Nephron (organoid): ENCODE measurements at regions not wholly inside any gene's neighbourhood (a gene's known extent, or its start where the extent isn't known, plus 50 kb on each side); places are given as distances from the start of the nearest gene placed in this dataset.

Experiments used
- H3K27ac Mint-ChIP-seq, 3 experiments: 2 replicates each; pipeline ENCODE4 v1.8.0; 2020; ENCODE audit warnings: mixed read lengths in 3 of 3, mild to moderate bottlenecking in 2 of 3, moderate library complexity in 1 of 3
- H3K27me3 Mint-ChIP-seq: 2 replicates; pipeline ENCODE4 v1.8.0; 2021; ENCODE audit warnings: low read depth, mild to moderate bottlenecking, moderate library complexity, mixed read lengths
- H3K36me3 Mint-ChIP-seq: 2 replicates; pipeline ENCODE4 v1.8.0; 2020; ENCODE audit warnings: low read depth, mixed read lengths
- H3K4me1 Mint-ChIP-seq: 2 replicates; pipeline ENCODE4 v1.8.0; 2020; ENCODE audit warnings: mixed read lengths
- H3K4me3 Mint-ChIP-seq, 3 experiments: 2 replicates each; pipeline ENCODE4 v1.8.0; 2020; ENCODE audit warnings: mild to moderate bottlenecking in 3 of 3, mixed read lengths in 3 of 3, moderate library complexity in 2 of 3
- H3K9me3 Mint-ChIP-seq: 2 replicates; pipeline ENCODE4 v1.8.0; 2020; ENCODE audit warnings: mixed read lengths
- CTCF ChIP-seq, 3 experiments: fragments of 200-600 bp; sonication (generic); IDR thresholded peaks; one replicate each; pipeline ENCODE4 v1.5.0; 2021; ENCODE audit warnings: antibody characterized with exemption in 3 of 3; ENCODE audit not compliant: unreplicated experiment in 3 of 3

GRCh38 chr2:82254728-82255127, 1950.2 kb upstream of the LRRTM1 start:
- Mint-ChIP-seq H3K4me1 (peaks cover 8% of the 10 kb centered on the region), H3K4me3 (no peak overlapping the region), H3K36me3 (no peaks in the 10 kb centered on the region), H3K9me3 (peaks cover 37% of the 10 kb centered on the region), H3K27me3 (no peaks in the 10 kb centered on the region), H3K27ac (no peak overlapping the region)
- no peak for TF ChIP-seq CTCF (IDR thresholded peaks at IDR 0.05; ENCODE audit: unreplicated experiment in 3 of 3)

- Mint-ChIP-seq H3K36me3 (no peaks in the 10 kb centered on the region), H3K27me3 (no peaks in the 10 kb centered on the region), H3K9me3 (peaks cover 6% of the 10 kb centered on the region), H3K4me3 (no peak overlapping the region), H3K27ac (no peak overlapping the region), H3K4me1 (no peaks in the 10 kb centered on the region)
- no peak for TF ChIP-seq CTCF (IDR thresholded peaks at IDR 0.05; ENCODE audit: unreplicated experiment in 3 of 3)
These were observed 1941.7 kb upstream of the LRRTM1 start for GRCh38 chr2:82246220-82246775.

- H3K4me1 Mint-ChIP-seq, result no peaks in the 10 kb centered on the region
- no peak overlapping the region for H3K4me3 Mint-ChIP-seq
- no peaks in the 10 kb centered on the region for H3K36me3 Mint-ChIP-seq
- H3K27me3 Mint-ChIP-seq, result no peaks in the 10 kb centered on the region
- TF ChIP-seq CTCF (IDR thresholded peaks at IDR 0.05; ENCODE audit: unreplicated experiment in 3 of 3), result no peak
- peaks cover 7% of the 10 kb centered on the region for H3K9me3 Mint-ChIP-seq
- no peak overlapping the region for H3K27ac Mint-ChIP-seq
These were observed 1934.6 kb upstream of the LRRTM1 start for GRCh38 chr2:82239176-82239575.

- H3K27me3 Mint-ChIP-seq, result no peaks in the 10 kb centered on the region
- no peak for TF ChIP-seq CTCF (IDR thresholded peaks at IDR 0.05; ENCODE audit: unreplicated experiment in 3 of 3)
- no peak overlapping the region for H3K27ac Mint-ChIP-seq
- peaks cover 7% of the 10 kb centered on the region for H3K9me3 Mint-ChIP-seq
- H3K36me3 Mint-ChIP-seq, result no peaks in the 10 kb centered on the region
- H3K4me1 Mint-ChIP-seq, result no peaks in the 10 kb centered on the region
- no peak overlapping the region for H3K4me3 Mint-ChIP-seq
These were observed 1933.6 kb upstream of the LRRTM1 start for GRCh38 chr2:82237994-82238662.

GRCh38 chr2:82234283-82234874, 1929.8 kb upstream of the LRRTM1 start:
- no peak for TF ChIP-seq CTCF (IDR thresholded peaks at IDR 0.05; ENCODE audit: unreplicated experiment in 3 of 3)
- Mint-ChIP-seq H3K4me3 (no peak overlapping the region), H3K27ac (no peak overlapping the region), H3K27me3 (no peaks in the 10 kb centered on the region), H3K4me1 (no peaks in the 10 kb centered on the region), H3K36me3 (no peaks in the 10 kb centered on the region), H3K9me3 (no peaks in the 10 kb centered on the region)

GRCh38 chr2:82233806-82234205, 1929.3 kb upstream of the LRRTM1 start:
- no peak for TF ChIP-seq CTCF (IDR thresholded peaks at IDR 0.05; ENCODE audit: unreplicated experiment in 3 of 3)
- Mint-ChIP-seq H3K4me1 (no peaks in the 10 kb centered on the region), H3K27me3 (no peaks in the 10 kb centered on the region), H3K27ac (no peak overlapping the region), H3K36me3 (no peaks in the 10 kb centered on the region), H3K9me3 (no peaks in the 10 kb centered on the region), H3K4me3 (no peak overlapping the region)
